ENCODE measurements at regions not wholly inside any gene's neighbourhood (a gene's known extent, or its start where the extent isn't known, plus 50 kb on each side); places are given as distances from the start of the nearest gene placed in this dataset.

- no peaks in the 10 kb centered on the region for H3K36me3 ChIP-seq (ENCODE audit: control insufficient read depth in 2 of 2, insufficient read depth in 1 of 2, low read length in 2 of 2)
- H3K9me3 ChIP-seq (ENCODE audit: control insufficient read depth, insufficient read depth, low read depth, low read length) = no peaks in the 10 kb centered on the region
- H3K4me1 ChIP-seq (ENCODE audit: control insufficient read depth, insufficient read depth, low read length) = no peaks in the 10 kb centered on the region
- TF ChIP-seq ZNF23 (tag by site-specific recombination; IDR thresholded peaks at IDR 0.05; ENCODE audit: borderline replicate concordance) (no peak), ZNF26 (tag by site-specific recombination; IDR thresholded peaks at IDR 0.05) (no peak), ZNF394 (tag by site-specific recombination; IDR thresholded peaks at IDR 0.05; ENCODE audit: borderline replicate concordance) (no peak), ZNF639 (tag by site-specific recombination; IDR thresholded peaks at IDR 0.05) (no peak), ZNF274 (IDR thresholded peaks at IDR 0.05; ENCODE audit: low read length) (no peak), ZNF274 (tag by site-specific recombination; IDR thresholded peaks at IDR 0.05; ENCODE audit: borderline replicate concordance) (no peak), KLF1 (tag by site-specific recombination; IDR thresholded peaks at IDR 0.05) (no peak)
- no peak overlapping the region for H3K27ac ChIP-seq (ENCODE audit: extremely low read depth, low read depth, low read length)
- H3K4me3 ChIP-seq (ENCODE audit: low read depth, low read length) = no peak overlapping the region
- ChIA-PET POLR2A (no interaction called here), CTCF (interaction anchor here (0.6 to 0.7 kb wide), 2 partner anchors 24 to 47 kb away, joined by 4 read pairs; no protein-coding TSS in a partner anchor)
Observed at GRCh38 chr2:186912979-186913378, 64.0 kb upstream of the ZSWIM2 start.

- no peak overlapping the region for H3K4me3 ChIP-seq (ENCODE audit: low read depth, low read length)
- no peaks in the 10 kb centered on the region for H3K4me1 ChIP-seq (ENCODE audit: control insufficient read depth, insufficient read depth, low read length)
- TF ChIP-seq ZBTB21 (tag by site-specific recombination; IDR thresholded peaks at IDR 0.05) = no peak
- TF ChIP-seq ZBTB49 (tag by site-specific recombination; IDR thresholded peaks at IDR 0.05; ENCODE audit: low read depth) = no peak
- no peak for TF ChIP-seq AEBP2 (tag by site-specific recombination; IDR thresholded peaks at IDR 0.05; ENCODE audit: borderline replicate concordance)
- no peak for TF ChIP-seq ZNF239 (tag by site-specific recombination; IDR thresholded peaks at IDR 0.05)
- no peak for TF ChIP-seq KLF7 (tag by site-specific recombination; IDR thresholded peaks at IDR 0.05; ENCODE audit: borderline replicate concordance)
- TF ChIP-seq ZNF610 (tag by site-specific recombination; IDR thresholded peaks at IDR 0.05; ENCODE audit: borderline replicate concordance) = no peak
- TF ChIP-seq ZNF621 (tag by site-specific recombination; IDR thresholded peaks at IDR 0.05) = no peak
- no peak for TF ChIP-seq SCRT2 (tag by site-specific recombination; IDR thresholded peaks at IDR 0.05)
- no peak for TF ChIP-seq ZNF140 (tag by site-specific recombination; IDR thresholded peaks at IDR 0.05)
- no peak overlapping the region for H3K27ac ChIP-seq (ENCODE audit: extremely low read depth, low read depth, low read length)
- CTCF ChIA-PET = interaction anchor here (0.7 kb wide), 1 partner anchor 1952 kb away, joined by 3 read pairs; no protein-coding TSS in a partner anchor
- H3K36me3 ChIP-seq (ENCODE audit: control insufficient read depth in 2 of 2, insufficient read depth in 1 of 2, low read length in 2 of 2) = no peaks in the 10 kb centered on the region
- H3K9me3 ChIP-seq (ENCODE audit: control insufficient read depth, insufficient read depth, low read depth, low read length) = no peaks in the 10 kb centered on the region
- POLR2A ChIA-PET = no interaction called here
Observed at GRCh38 chr2:186911551-186912085, 62.6 kb upstream of the ZSWIM2 start.

Measured in HEK293 (cell line).